Right lobe of liver (tissue), 6 donors: ENCODE measurements at regions not wholly inside any gene's neighbourhood (a gene's known extent, or its start where the extent isn't known, plus 50 kb on each side); places are given as distances from the start of the nearest gene placed in this dataset.

ENCODE experiments used
- ATAC-seq, 4 donors: fragments of 200-7000 bp; cut with Tn5 transposase; one replicate each; pipeline ENCODE4 v1.9.1; 2020; ENCODE audit warnings: mild to moderate bottlenecking in 4 of 4, moderate library complexity in 4 of 4
- DNase-seq, 3 donors: peaks; one replicate each; pipeline ENCODE4 v3.0.0-alpha.2; 2020
- H3K27ac ChIP-seq, 3 donors: fragments of 200-600 bp; one replicate each; pipeline ENCODE4 v1.8.0; 2022
- H3K27me3 ChIP-seq, 2 donors: fragments of 200-600 bp; one replicate each; pipeline ENCODE4 v1.8.0; 2022
- H3K36me3 ChIP-seq, 4 donors: fragments of 200-600 bp; sonication (generic) in 1 of 4; one replicate each; pipeline versions ENCODE4 v1.5.1 to v1.8.0; 2017 to 2022; ENCODE audit warnings: control low read depth in 1 of 4
- H3K4me1 ChIP-seq, 4 donors: fragments of 200-600 bp; sonication (generic) in 1 of 4; one replicate each; pipeline versions ENCODE4 v1.5.1 to v1.8.0; 2017 to 2022; ENCODE audit warnings: control low read depth in 1 of 4
- H3K4me3 ChIP-seq, 3 donors: fragments of 200-600 bp; one replicate each; pipeline ENCODE4 v1.8.0; 2022
- H3K9me3 ChIP-seq, 4 donors: fragments of 200-600 bp; sonication (generic) in 1 of 4; one replicate each; pipeline versions ENCODE4 v1.5.1 to v1.8.0; 2017 to 2022; ENCODE audit warnings: control low read depth in 1 of 4
- POLR2A ChIP-seq: fragments of 450-650 bp; IDR thresholded peaks from one replicate; pipeline ENCODE4 v1.6.1; 2017; ENCODE audit warnings: antibody characterized with exemption, mild to moderate bottlenecking
- WGBS: methylation state at CpG from one replicate; pipeline ENCODE4 v1.1.6; 2018; ENCODE audit warnings: low coverage, low lambda C conversion rate; ENCODE audit not compliant: insufficient coverage; ENCODE audit errors: missing lambda C conversion rate; 5-methylcytosine and 5-hydroxymethylcytosine counted together
- intact Hi-C, 2 donors: fragments of 100-400 bp; cut with DNase I; formaldehyde crosslinking; loops; one replicate each; pipeline versions ENCODE4 v1.11.2 to v1.14.1; 2022
- TF ChIP-seq, protein P1 (sequence below), 4 donors: fragments of 200-600 bp in 3 of 4; fragments of 450-650 bp in 1 of 4; IDR thresholded peaks; one replicate each; pipeline versions ENCODE4 v1.5.1 to v1.8.0; 2016 to 2022; ENCODE audit warnings: antibody characterized with exemption in 4 of 4, mild to moderate bottlenecking in 2 of 4
- donor health status: DM: no; HTN: yes; CAD: no.
- donor health status: DM: no; HTN: no; CAD: no.
- donor health status: DM: no; HTN: no; CAD: no.
- donor health status: DM: no; HTN: yes; CAD: no.
- donor health status: DM: no; HTN: yes; CAD: no.

GRCh38 chr4:115424852-115425251 lies 311.4 kb upstream of the NDST4 start:
- H3K27me3 ChIP-seq = no peaks in the 10 kb centered on the region
- ATAC-seq = no peak
- H3K4me3 ChIP-seq = no peak overlapping the region
- WGBS = 44% methylated on average over 1 of the region's 1 CpG
- intact Hi-C loops = no loop called here
- H3K27ac ChIP-seq = no peak overlapping the region
- DNase-seq = no peak
- no peaks in the 10 kb centered on the region for H3K36me3 ChIP-seq
- no peak for TF ChIP-seq POLR2A
- TF ChIP-seq, protein P1, sequence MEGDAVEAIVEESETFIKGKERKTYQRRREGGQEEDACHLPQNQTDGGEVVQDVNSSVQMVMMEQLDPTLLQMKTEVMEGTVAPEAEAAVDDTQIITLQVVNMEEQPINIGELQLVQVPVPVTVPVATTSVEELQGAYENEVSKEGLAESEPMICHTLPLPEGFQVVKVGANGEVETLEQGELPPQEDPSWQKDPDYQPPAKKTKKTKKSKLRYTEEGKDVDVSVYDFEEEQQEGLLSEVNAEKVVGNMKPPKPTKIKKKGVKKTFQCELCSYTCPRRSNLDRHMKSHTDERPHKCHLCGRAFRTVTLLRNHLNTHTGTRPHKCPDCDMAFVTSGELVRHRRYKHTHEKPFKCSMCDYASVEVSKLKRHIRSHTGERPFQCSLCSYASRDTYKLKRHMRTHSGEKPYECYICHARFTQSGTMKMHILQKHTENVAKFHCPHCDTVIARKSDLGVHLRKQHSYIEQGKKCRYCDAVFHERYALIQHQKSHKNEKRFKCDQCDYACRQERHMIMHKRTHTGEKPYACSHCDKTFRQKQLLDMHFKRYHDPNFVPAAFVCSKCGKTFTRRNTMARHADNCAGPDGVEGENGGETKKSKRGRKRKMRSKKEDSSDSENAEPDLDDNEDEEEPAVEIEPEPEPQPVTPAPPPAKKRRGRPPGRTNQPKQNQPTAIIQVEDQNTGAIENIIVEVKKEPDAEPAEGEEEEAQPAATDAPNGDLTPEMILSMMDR (IDR thresholded peaks at IDR 0.05) = no peak
- peaks cover 0 to 6% (median 0%) of the 10 kb centered on the region in 4 donors for H3K9me3 ChIP-seq
- no peaks in the 10 kb centered on the region for H3K4me1 ChIP-seq

GRCh38 chr4:115418635-115419396 lies 305.4 kb upstream of the NDST4 start:
- DNase-seq (no peak), ATAC-seq (no peak)
- Histone ChIP-seq H3K4me3 (no peak overlapping the region), H3K36me3 (no peaks in the 10 kb centered on the region), H3K27ac (no peak overlapping the region), H3K27me3 (no peaks in the 10 kb centered on the region), H3K4me1 (no peaks in the 10 kb centered on the region), H3K9me3 (peaks cover 0 to 6% (median 0%) of the 10 kb centered on the region in 4 donors)
- intact Hi-C loops = no loop called here
- 52% methylated on average over 6 of the region's 8 CpGs for WGBS
- TF ChIP-seq POLR2A = no peak
- TF ChIP-seq, protein P1 (IDR thresholded peaks at IDR 0.05) = no peak

DNA sequence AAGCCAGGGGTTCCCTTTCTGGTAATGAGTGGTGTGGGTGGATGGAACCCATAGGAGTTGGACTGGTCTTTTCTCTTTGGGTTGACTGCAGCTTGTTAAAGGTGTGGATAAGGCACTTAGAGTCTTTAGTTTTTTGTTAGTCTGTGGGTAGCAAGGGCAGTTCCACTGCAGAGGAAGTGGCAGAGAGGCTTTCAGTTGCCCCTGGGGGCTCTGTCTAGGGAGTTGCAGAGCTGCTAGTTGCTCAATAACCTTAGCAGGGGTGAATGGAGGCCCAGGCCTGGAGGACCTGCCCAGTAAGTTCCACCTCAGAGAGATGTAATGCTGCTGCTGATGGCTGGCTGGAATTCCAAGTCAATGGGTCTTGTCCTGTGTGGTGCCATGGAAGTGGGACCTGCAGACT lies 282.6 kb upstream of the NDST4 start:
- no peak for DNase-seq
- Histone ChIP-seq H3K36me3 (no peaks in the 10 kb centered on the region), H3K4me3 (no peak overlapping the region), H3K27me3 (no peaks in the 10 kb centered on the region), H3K4me1 (no peaks in the 10 kb centered on the region), H3K27ac (no peak overlapping the region), H3K9me3 (no peaks in the 10 kb centered on the region)
- ATAC-seq = no peak
- TF ChIP-seq POLR2A = no peak
- TF ChIP-seq, protein P1 (IDR thresholded peaks at IDR 0.05) = no peak
- intact Hi-C loops = no loop called here

- TF ChIP-seq, protein P1 (IDR thresholded peaks at IDR 0.05) = no peak
- Histone ChIP-seq H3K27ac (no peak overlapping the region), H3K4me1 (no peaks in the 10 kb centered on the region), H3K27me3 (no peaks in the 10 kb centered on the region), H3K36me3 (no peaks in the 10 kb centered on the region), H3K9me3 (no peaks in the 10 kb centered on the region), H3K4me3 (no peak overlapping the region)
- WGBS = 55% methylated on average over 2 of the region's 2 CpGs
- intact Hi-C loops = no loop called here
- no peak for ATAC-seq
- DNase-seq = no peak
Observed at GRCh38 chr4:115376866-115377265, 263.4 kb upstream of the NDST4 start.

GRCh38 chr4:115374621-115375020 lies 261.2 kb upstream of the NDST4 start:
- H3K27me3 ChIP-seq = no peaks in the 10 kb centered on the region
- H3K4me3 ChIP-seq = no peak overlapping the region
- H3K27ac ChIP-seq = no peak overlapping the region
- no peaks in the 10 kb centered on the region for H3K4me1 ChIP-seq
- ATAC-seq = no peak
- no peaks in the 10 kb centered on the region for H3K9me3 ChIP-seq
- no peak for TF ChIP-seq POLR2A
- TF ChIP-seq, protein P1 (IDR thresholded peaks at IDR 0.05) = no peak
- no peak for DNase-seq
- WGBS = 77% methylated on average over 4 of the region's 4 CpGs
- H3K36me3 ChIP-seq = no peaks in the 10 kb centered on the region
- intact Hi-C loops = no loop called here
